SK-N-SH (cell line): ENCODE measurements at regions not wholly inside any gene's neighbourhood (a gene's known extent, or its start where the extent isn't known, plus 50 kb on each side); places are given as distances from the start of the nearest gene placed in this dataset.

Experiments used
- CTCF ChIA-PET: fragments of 300-600, 350-600 bp; formaldehyde crosslinking; extraction: SDS; loops from one replicate; lab custom pipeline; 2021; lab: Yijun Ruan, JAX
- POLR2A ChIA-PET: fragments of 350-600 bp; sonication (Branson Sonifier 250); formaldehyde crosslinking; extraction: SDS; loops from one replicate; lab custom pipeline; 2020; ENCODE audit warnings: antibody characterized with exemption, inconsistent platforms; lab: Yijun Ruan, JAX
- DNase-seq: peaks from one replicate; pipeline ENCODE4 v3.0.0; 2012
- H2AFZ ChIP-seq: fragments of 200-600 bp; sonication (generic); 2 replicates; pipeline ENCODE4 v1.8.1; 2016; ENCODE audit warnings: antibody characterized with exemption, mild to moderate bottlenecking, low read depth
- H3F3A ChIP-seq: fragments of 200-600 bp; sonication (generic); replicated peaks from 2 replicates; pipeline ENCODE3; 2016; ENCODE audit warnings: antibody characterized with exemption, mild to moderate bottlenecking; ENCODE audit not compliant: insufficient read depth
- H3K27ac ChIP-seq, 2 experiments: fragments of 200-500 bp in 1 of 2; fragments of 200-600 bp in 1 of 2; sonication (Bioruptor generic) in 1 of 2; sonication (generic), shearing (Covaris generic) in 1 of 2; 2 replicates each; pipeline versions ENCODE4 v1.5.1 to v1.6.1; 2014 to 2016; ENCODE audit warnings: low read depth in 2 of 2, inconsistent platforms in 1 of 2, low read length in 1 of 2, mild to moderate bottlenecking in 1 of 2, mixed read lengths in 1 of 2
- H3K27me3 ChIP-seq: fragments of 200-600 bp; sonication (generic), shearing (Covaris generic); 2 replicates; pipeline ENCODE4 v1.6.1; 2016; ENCODE audit warnings: mixed run types; ENCODE audit not compliant: insufficient read depth
- H3K36me3 ChIP-seq, 2 experiments: fragments of 200-500 bp in 1 of 2; fragments of 200-600 bp in 1 of 2; sonication (Bioruptor generic) in 1 of 2; sonication (generic) in 1 of 2; replicated peaks in 1 of 2; 2 replicates each; pipeline versions ENCODE3 to v1.5.1; 2014 to 2016; ENCODE audit warnings: low read length in 1 of 2, mild to moderate bottlenecking in 1 of 2; ENCODE audit not compliant: insufficient read depth in 2 of 2, control insufficient read depth in 1 of 2
- H3K4me1 ChIP-seq, 2 experiments: fragments of 200-500 bp in 1 of 2; fragments of 200-600 bp in 1 of 2; sonication (Bioruptor generic) in 1 of 2; sonication (generic), shearing (Covaris generic) in 1 of 2; 2 replicates each; pipeline versions ENCODE4 v1.5.1 to v1.6.1; 2014 to 2016; ENCODE audit warnings: low read depth in 1 of 2, low read length in 1 of 2, mixed run types in 1 of 2; ENCODE audit not compliant: insufficient read depth in 2 of 2, control insufficient read depth in 1 of 2
- H3K4me2 ChIP-seq: fragments of 200-600 bp; sonication (generic), shearing (Covaris generic); 2 replicates; pipeline ENCODE4 v1.6.1; 2017; ENCODE audit warnings: mixed run types
- H3K4me3 ChIP-seq, 2 experiments: fragments of 200-500 bp in 1 of 2; fragments of 200-600 bp in 1 of 2; sonication (Bioruptor generic) in 1 of 2; sonication (generic), shearing (Covaris generic) in 1 of 2; 2 replicates each; pipeline versions ENCODE4 v1.5.1 to v1.8.1; 2014 to 2016; ENCODE audit warnings: low read depth in 2 of 2, inconsistent platforms in 1 of 2, low read length in 1 of 2, mild to moderate bottlenecking in 1 of 2, mixed read lengths in 1 of 2, moderate library complexity in 1 of 2
- H3K79me2 ChIP-seq: fragments of 200-600 bp; sonication (generic); 2 replicates; pipeline ENCODE4 v1.8.1; 2017; ENCODE audit warnings: mild to moderate bottlenecking; ENCODE audit not compliant: insufficient read depth
- H3K9ac ChIP-seq: fragments of 200-600 bp; sonication (generic); 2 replicates; pipeline ENCODE4 v1.6.1; 2017; ENCODE audit warnings: mixed run types
- H3K9me2 ChIP-seq: fragments of 200-600 bp; sonication (generic); 2 replicates; pipeline ENCODE4 v1.6.1; 2017; ENCODE audit warnings: mixed run types
- H3K9me3 ChIP-seq: fragments of 200-600 bp; sonication (generic); 2 replicates; pipeline ENCODE4 v1.6.1; 2017; ENCODE audit warnings: mixed run types, mild to moderate bottlenecking, moderate library complexity
- H4K20me1 ChIP-seq: fragments of 200-600 bp; sonication (generic); 2 replicates; pipeline ENCODE4 v1.6.1; 2017; ENCODE audit warnings: mild to moderate bottlenecking, mixed run types; ENCODE audit not compliant: insufficient read depth
- CHD2 ChIP-seq: fragments of 150-350 bp; IDR thresholded peaks from 2 replicates; pipeline ENCODE4 v1.6.1; 2018; ENCODE audit warnings: low read length; ENCODE audit not compliant: partially characterized antibody
- EZH2phosphoT487 ChIP-seq: fragments of 200-600 bp; sonication (generic); IDR thresholded peaks from 2 replicates; pipeline ENCODE4 v1.6.1; 2017; ENCODE audit warnings: low read depth, mixed run types, mild to moderate bottlenecking, antibody characterized with exemption, moderate library complexity, borderline replicate concordance
- FOXJ3 ChIP-seq: sonication (generic); formaldehyde crosslinking; IDR thresholded peaks from 2 replicates; pipeline ENCODE4 v1.5.1; 2020; ENCODE audit warnings: mild to moderate bottlenecking, missing genetic modification reagents
- FOXM1 ChIP-seq: IDR thresholded peaks from 2 replicates; pipeline ENCODE4 v1.4.0; 2012; ENCODE audit warnings: low read depth, mild to moderate bottlenecking
- GABPA ChIP-seq: IDR thresholded peaks from 2 replicates; pipeline ENCODE4 v1.4.0; 2012; ENCODE audit warnings: low read depth, mild to moderate bottlenecking
- MEF2A ChIP-seq: IDR thresholded peaks from 2 replicates; pipeline ENCODE4 v1.4.0; 2012; ENCODE audit warnings: low read depth, borderline replicate concordance
- MXI1 ChIP-seq: IDR thresholded peaks from 2 replicates; pipeline ENCODE4 v1.6.1; 2012; ENCODE audit warnings: mild to moderate bottlenecking, low read depth, low read length, improper control_type of control experiment
- NRF1 ChIP-seq: IDR thresholded peaks from 2 replicates; pipeline ENCODE4 v1.6.1; 2012; ENCODE audit warnings: low read depth, mild to moderate bottlenecking, low read length
- POLR2AphosphoS5 ChIP-seq: IDR thresholded peaks from 2 replicates; pipeline ENCODE4 v1.6.1; 2012; ENCODE audit warnings: low read depth, low read length
- RAD21 ChIP-seq: IDR thresholded peaks from 2 replicates; pipeline ENCODE4 v1.6.1; 2012; ENCODE audit warnings: mild to moderate bottlenecking, low read length
- RCOR1 ChIP-seq: fragments of 150-350 bp; IDR thresholded peaks from 2 replicates; pipeline ENCODE4 v1.6.1; 2017; ENCODE audit warnings: antibody characterized with exemption, low read length
- SIN3A ChIP-seq: IDR thresholded peaks from 2 replicates; pipeline ENCODE4 v1.6.1; 2012; ENCODE audit warnings: low read depth, mild to moderate bottlenecking, low read length, moderate library complexity, borderline replicate concordance
- TAF1 ChIP-seq: IDR thresholded peaks from 2 replicates; pipeline ENCODE4 v1.6.1; 2012; ENCODE audit warnings: low read depth, mild to moderate bottlenecking, low read length, moderate library complexity, borderline replicate concordance
- TEAD4 ChIP-seq: IDR thresholded peaks from 2 replicates; pipeline ENCODE4 v1.4.0; 2012; ENCODE audit warnings: mild to moderate bottlenecking, borderline replicate concordance; ENCODE audit not compliant: insufficient read depth
- YY1 ChIP-seq: IDR thresholded peaks from 2 replicates; pipeline ENCODE4 v1.4.0; 2012; ENCODE audit warnings: low read depth, mild to moderate bottlenecking
- TF ChIP-seq, protein P1 (sequence below): IDR thresholded peaks from 2 replicates; pipeline ENCODE4; 2012
- TF ChIP-seq, protein P2 (sequence below): IDR thresholded peaks from 2 replicates; pipeline ENCODE4 v1.6.1; 2012; ENCODE audit warnings: mild to moderate bottlenecking, low read depth, low read length, moderate library complexity
- TF ChIP-seq, protein P3 (sequence below): fragments of 200-600 bp; sonication (generic); IDR thresholded peaks from 2 replicates; pipeline ENCODE4 v1.6.1; 2017; ENCODE audit warnings: antibody characterized with exemption, mild to moderate bottlenecking, moderate library complexity
- TF ChIP-seq, protein P4 (sequence below): IDR thresholded peaks from 2 replicates; pipeline ENCODE4 v1.4.0; 2012; ENCODE audit warnings: low read depth, borderline replicate concordance

DNA sequence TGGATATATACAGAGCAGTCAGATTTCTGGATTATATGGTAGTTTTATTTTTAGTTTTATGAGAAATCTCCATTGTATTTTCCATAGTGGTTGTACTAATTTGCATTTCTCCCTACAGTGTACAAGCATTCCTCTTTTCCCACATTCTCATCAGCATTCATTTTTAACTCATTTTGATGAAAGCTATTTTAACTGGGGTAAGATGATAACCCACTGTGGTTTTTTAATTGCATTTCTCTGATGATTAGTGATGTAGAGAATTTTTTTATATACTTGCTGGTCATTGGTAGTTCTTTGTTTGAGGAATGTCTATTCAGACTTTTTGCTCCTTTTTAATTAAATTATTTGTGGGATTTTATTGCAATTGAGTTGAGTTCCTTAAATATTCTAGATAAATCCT, 903.6 kb downstream of the DIPK2A start:
- POLR2A ChIA-PET: no interaction called here

More for the DNA sequence above, 903.6 kb downstream of the DIPK2A start:
- Histone ChIP-seq H3K9me2 (no peaks in the 10 kb centered on the region), H3K36me3 (no peaks in the 10 kb centered on the region), H3K4me3 (no peak overlapping the region), H3K27me3 (no peaks in the 10 kb centered on the region)
- TF ChIP-seq MEF2A: no peak
- no peak for TF ChIP-seq FOXM1
- TF ChIP-seq POLR2AphosphoS5: no peak
- TF ChIP-seq, protein P1, sequence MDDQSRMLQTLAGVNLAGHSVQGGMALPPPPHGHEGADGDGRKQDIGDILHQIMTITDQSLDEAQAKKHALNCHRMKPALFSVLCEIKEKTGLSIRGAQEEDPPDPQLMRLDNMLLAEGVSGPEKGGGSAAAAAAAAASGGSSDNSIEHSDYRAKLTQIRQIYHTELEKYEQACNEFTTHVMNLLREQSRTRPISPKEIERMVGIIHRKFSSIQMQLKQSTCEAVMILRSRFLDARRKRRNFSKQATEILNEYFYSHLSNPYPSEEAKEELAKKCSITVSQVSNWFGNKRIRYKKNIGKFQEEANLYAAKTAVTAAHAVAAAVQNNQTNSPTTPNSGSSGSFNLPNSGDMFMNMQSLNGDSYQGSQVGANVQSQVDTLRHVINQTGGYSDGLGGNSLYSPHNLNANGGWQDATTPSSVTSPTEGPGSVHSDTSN: no peak
- no peak for TF ChIP-seq YY1
- no peak for TF ChIP-seq TEAD4
- TF ChIP-seq, protein P2, sequence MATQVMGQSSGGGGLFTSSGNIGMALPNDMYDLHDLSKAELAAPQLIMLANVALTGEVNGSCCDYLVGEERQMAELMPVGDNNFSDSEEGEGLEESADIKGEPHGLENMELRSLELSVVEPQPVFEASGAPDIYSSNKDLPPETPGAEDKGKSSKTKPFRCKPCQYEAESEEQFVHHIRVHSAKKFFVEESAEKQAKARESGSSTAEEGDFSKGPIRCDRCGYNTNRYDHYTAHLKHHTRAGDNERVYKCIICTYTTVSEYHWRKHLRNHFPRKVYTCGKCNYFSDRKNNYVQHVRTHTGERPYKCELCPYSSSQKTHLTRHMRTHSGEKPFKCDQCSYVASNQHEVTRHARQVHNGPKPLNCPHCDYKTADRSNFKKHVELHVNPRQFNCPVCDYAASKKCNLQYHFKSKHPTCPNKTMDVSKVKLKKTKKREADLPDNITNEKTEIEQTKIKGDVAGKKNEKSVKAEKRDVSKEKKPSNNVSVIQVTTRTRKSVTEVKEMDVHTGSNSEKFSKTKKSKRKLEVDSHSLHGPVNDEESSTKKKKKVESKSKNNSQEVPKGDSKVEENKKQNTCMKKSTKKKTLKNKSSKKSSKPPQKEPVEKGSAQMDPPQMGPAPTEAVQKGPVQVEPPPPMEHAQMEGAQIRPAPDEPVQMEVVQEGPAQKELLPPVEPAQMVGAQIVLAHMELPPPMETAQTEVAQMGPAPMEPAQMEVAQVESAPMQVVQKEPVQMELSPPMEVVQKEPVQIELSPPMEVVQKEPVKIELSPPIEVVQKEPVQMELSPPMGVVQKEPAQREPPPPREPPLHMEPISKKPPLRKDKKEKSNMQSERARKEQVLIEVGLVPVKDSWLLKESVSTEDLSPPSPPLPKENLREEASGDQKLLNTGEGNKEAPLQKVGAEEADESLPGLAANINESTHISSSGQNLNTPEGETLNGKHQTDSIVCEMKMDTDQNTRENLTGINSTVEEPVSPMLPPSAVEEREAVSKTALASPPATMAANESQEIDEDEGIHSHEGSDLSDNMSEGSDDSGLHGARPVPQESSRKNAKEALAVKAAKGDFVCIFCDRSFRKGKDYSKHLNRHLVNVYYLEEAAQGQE: no peak
- TF ChIP-seq, protein P3, sequence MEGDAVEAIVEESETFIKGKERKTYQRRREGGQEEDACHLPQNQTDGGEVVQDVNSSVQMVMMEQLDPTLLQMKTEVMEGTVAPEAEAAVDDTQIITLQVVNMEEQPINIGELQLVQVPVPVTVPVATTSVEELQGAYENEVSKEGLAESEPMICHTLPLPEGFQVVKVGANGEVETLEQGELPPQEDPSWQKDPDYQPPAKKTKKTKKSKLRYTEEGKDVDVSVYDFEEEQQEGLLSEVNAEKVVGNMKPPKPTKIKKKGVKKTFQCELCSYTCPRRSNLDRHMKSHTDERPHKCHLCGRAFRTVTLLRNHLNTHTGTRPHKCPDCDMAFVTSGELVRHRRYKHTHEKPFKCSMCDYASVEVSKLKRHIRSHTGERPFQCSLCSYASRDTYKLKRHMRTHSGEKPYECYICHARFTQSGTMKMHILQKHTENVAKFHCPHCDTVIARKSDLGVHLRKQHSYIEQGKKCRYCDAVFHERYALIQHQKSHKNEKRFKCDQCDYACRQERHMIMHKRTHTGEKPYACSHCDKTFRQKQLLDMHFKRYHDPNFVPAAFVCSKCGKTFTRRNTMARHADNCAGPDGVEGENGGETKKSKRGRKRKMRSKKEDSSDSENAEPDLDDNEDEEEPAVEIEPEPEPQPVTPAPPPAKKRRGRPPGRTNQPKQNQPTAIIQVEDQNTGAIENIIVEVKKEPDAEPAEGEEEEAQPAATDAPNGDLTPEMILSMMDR: no peak
- TF ChIP-seq CHD2: no peak
- TF ChIP-seq TAF1: no peak
- TF ChIP-seq, protein P4, sequence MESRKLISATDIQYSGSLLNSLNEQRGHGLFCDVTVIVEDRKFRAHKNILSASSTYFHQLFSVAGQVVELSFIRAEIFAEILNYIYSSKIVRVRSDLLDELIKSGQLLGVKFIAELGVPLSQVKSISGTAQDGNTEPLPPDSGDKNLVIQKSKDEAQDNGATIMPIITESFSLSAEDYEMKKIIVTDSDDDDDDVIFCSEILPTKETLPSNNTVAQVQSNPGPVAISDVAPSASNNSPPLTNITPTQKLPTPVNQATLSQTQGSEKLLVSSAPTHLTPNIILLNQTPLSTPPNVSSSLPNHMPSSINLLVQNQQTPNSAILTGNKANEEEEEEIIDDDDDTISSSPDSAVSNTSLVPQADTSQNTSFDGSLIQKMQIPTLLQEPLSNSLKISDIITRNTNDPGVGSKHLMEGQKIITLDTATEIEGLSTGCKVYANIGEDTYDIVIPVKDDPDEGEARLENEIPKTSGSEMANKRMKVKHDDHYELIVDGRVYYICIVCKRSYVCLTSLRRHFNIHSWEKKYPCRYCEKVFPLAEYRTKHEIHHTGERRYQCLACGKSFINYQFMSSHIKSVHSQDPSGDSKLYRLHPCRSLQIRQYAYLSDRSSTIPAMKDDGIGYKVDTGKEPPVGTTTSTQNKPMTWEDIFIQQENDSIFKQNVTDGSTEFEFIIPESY: no peak
- no peak for TF ChIP-seq FOXJ3
- no peak for TF ChIP-seq RCOR1
- no peak for TF ChIP-seq EZH2phosphoT487
- TF ChIP-seq NRF1: no peak
- no peak for TF ChIP-seq GABPA
- no peak for TF ChIP-seq SIN3A
- no peak for TF ChIP-seq RAD21
- no peak for TF ChIP-seq MXI1
- TF ChIP-seq, all 33 proteins: peak for 0
- no peak for DNase-seq
- Histone ChIP-seq H3K9me3 (no peaks in the 10 kb centered on the region; the same call in 1 of the 2 replicates), H3K4me2 (no peak overlapping the region), H3K4me1 (no peaks in the 10 kb centered on the region), H3F3A (no peaks in the 10 kb centered on the region), H4K20me1 (no peaks in the 10 kb centered on the region), H3K27ac (no peak overlapping the region), H2AFZ (no peak overlapping the region), H3K79me2 (no peaks in the 10 kb centered on the region), H3K9ac (no peak overlapping the region)
- CTCF ChIA-PET: no interaction called here
